GM10248 (cell line): ENCODE measurements at regions not wholly inside any gene's neighbourhood (a gene's known extent, or its start where the extent isn't known, plus 50 kb on each side); places are given as distances from the start of the nearest gene placed in this dataset.

Source experiments
- CTCF ChIA-PET: fragments of 300-600 bp; sonication (Branson Sonifier 250); formaldehyde crosslinking; extraction: SDS; loops from one replicate; lab custom pipeline; 2021; ENCODE audit warnings: antibody characterized with exemption; lab: Yijun Ruan, JAX
- POLR2A ChIA-PET: fragments of 350-650 bp; sonication (Branson Sonifier 250); formaldehyde crosslinking; extraction: SDS; loops from one replicate; lab custom pipeline; 2020; ENCODE audit warnings: antibody characterized with exemption; lab: Yijun Ruan, JAX
- DNase-seq: peaks from one replicate; pipeline ENCODE4 v3.0.0; 2012; ENCODE audit errors: extremely low spot score
- CTCF ChIP-seq: IDR thresholded peaks from 2 replicates; pipeline ENCODE4 v1.5.1; 2012; ENCODE audit warnings: mild to moderate bottlenecking, low read depth; ENCODE audit errors: extremely low read depth, missing control alignments, control extremely low read depth

GRCh38 chr9:118829334-118829733, 539.9 kb downstream of the BRINP1 start:
- no peak for TF ChIP-seq CTCF
- POLR2A ChIA-PET = no interaction called here
- CTCF ChIA-PET = no interaction called here
- no peak for DNase-seq

GRCh38 chr9:118832371-118832770, 536.9 kb downstream of the BRINP1 start:
- CTCF ChIA-PET = no interaction called here
- TF ChIP-seq CTCF = no peak
- POLR2A ChIA-PET = no interaction called here
- no peak for DNase-seq

- TF ChIP-seq CTCF = no peak
- no peak for DNase-seq
- ChIA-PET CTCF (no interaction called here), POLR2A (no interaction called here)
These were observed 532.3 kb downstream of the BRINP1 start for GRCh38 chr9:118836891-118837290.

- CTCF ChIA-PET = no interaction called here
- POLR2A ChIA-PET = no interaction called here
- no peak for DNase-seq
- no peak for TF ChIP-seq CTCF
These were observed 497.7 kb downstream of the BRINP1 start for GRCh38 chr9:118871531-118871930.

- POLR2A ChIA-PET = no interaction called here
- DNase-seq = no peak
- CTCF ChIA-PET = no interaction called here
- no peak for TF ChIP-seq CTCF
These were observed 486.6 kb downstream of the BRINP1 start for GRCh38 chr9:118882684-118883083.

GRCh38 chr9:118883411-118883810, 485.8 kb downstream of the BRINP1 start:
- POLR2A ChIA-PET = no interaction called here
- DNase-seq = no peak

More at GRCh38 chr9:118883411-118883810, 485.8 kb downstream of the BRINP1 start:
- CTCF ChIA-PET = interaction anchor here (1.2 kb wide), 1 partner anchor 10 kb away, joined by 3 read pairs; no protein-coding TSS in a partner anchor
- no peak for TF ChIP-seq CTCF
